Neural progenitor cell (in vitro differentiated cells): ENCODE measurements at regions not wholly inside any gene's neighbourhood (a gene's known extent, or its start where the extent isn't known, plus 50 kb on each side); places are given as distances from the start of the nearest gene placed in this dataset.

ENCODE experiments used
- DNase-seq: peaks from one replicate; pipeline ENCODE4 v3.0.0-alpha.2; 2016; ENCODE audit warnings: low spot score
- H2AFZ ChIP-seq: fragments of 200-600 bp; sonication (generic); replicated peaks from 2 replicates; pipeline ENCODE4 v1.6.1; 2016; ENCODE audit warnings: antibody characterized with exemption
- H3F3A ChIP-seq: fragments of 200-600 bp; sonication (generic); 2 replicates; pipeline ENCODE4 v1.6.1; 2016; ENCODE audit warnings: antibody characterized with exemption, low read depth
- H3K27ac ChIP-seq: fragments of 200-600 bp; sonication (generic); 2 replicates; pipeline ENCODE4 v1.5.1; 2016; ENCODE audit warnings: mild to moderate bottlenecking
- H3K27me3 ChIP-seq: fragments of 200-600 bp; sonication (generic); 2 replicates; pipeline ENCODE4 v1.6.1; 2016; ENCODE audit warnings: mild to moderate bottlenecking, moderate library complexity
- H3K36me3 ChIP-seq: fragments of 200-600 bp; sonication (generic); 2 replicates; pipeline ENCODE4 v1.5.1; 2016
- H3K4me1 ChIP-seq: fragments of 200-600 bp; sonication (generic); 2 replicates; pipeline ENCODE4 v1.6.1; 2016; ENCODE audit warnings: mixed run types
- H3K4me2 ChIP-seq: fragments of 200-600 bp; sonication (generic); 2 replicates; pipeline ENCODE4 v1.6.1; 2016
- H3K4me3 ChIP-seq: fragments of 200-600 bp; sonication (generic); 2 replicates; pipeline ENCODE4 v1.5.1; 2016
- H3K79me2 ChIP-seq: fragments of 200-600 bp; sonication (generic); 2 replicates; pipeline ENCODE4 v1.6.1; 2016; ENCODE audit warnings: low read depth
- H3K9ac ChIP-seq: fragments of 200-600 bp; sonication (generic); 2 replicates; pipeline ENCODE4 v1.6.1; 2016
- H3K9me3 ChIP-seq: fragments of 200-600 bp; sonication (generic); 2 replicates; pipeline ENCODE4 v1.5.1; 2016; ENCODE audit warnings: low read depth
- H4K20me1 ChIP-seq: fragments of 200-600 bp; sonication (generic); 2 replicates; pipeline ENCODE4 v1.6.1; 2016; ENCODE audit warnings: low read depth
- H3K27ac Mint-ChIP-seq: 3 replicates; pipeline ENCODE4 v1.8.0; 2021; ENCODE audit warnings: mixed read lengths
- H3K27me3 Mint-ChIP-seq: 2 replicates; pipeline ENCODE4 v1.8.0; 2022; ENCODE audit warnings: low read depth, mild to moderate bottlenecking, inconsistent platforms, moderate library complexity, mixed read lengths; ENCODE audit not compliant: insufficient read depth
- H3K36me3 Mint-ChIP-seq: 3 replicates; pipeline ENCODE4 v1.8.0; 2021; ENCODE audit warnings: mixed read lengths
- H3K4me1 Mint-ChIP-seq: 3 replicates; pipeline ENCODE4 v1.8.0; 2021; ENCODE audit warnings: mixed read lengths
- H3K4me3 Mint-ChIP-seq: 3 replicates; pipeline ENCODE4 v1.8.0; 2021; ENCODE audit warnings: mild to moderate bottlenecking, moderate library complexity, mixed read lengths
- H3K9me3 Mint-ChIP-seq: 3 replicates; pipeline ENCODE4 v1.8.0; 2020; ENCODE audit warnings: mixed read lengths
- EZH2 ChIP-seq: fragments of 200-600 bp; sonication (generic); IDR thresholded peaks from 2 replicates; pipeline ENCODE4 v1.6.1; 2017; ENCODE audit warnings: antibody characterized with exemption, mild to moderate bottlenecking, moderate library complexity
- EZH2phosphoT487 ChIP-seq: fragments of 200-600 bp; sonication (generic); IDR thresholded peaks from 2 replicates; pipeline ENCODE4 v1.6.1; 2017; ENCODE audit warnings: antibody characterized with exemption
- TF ChIP-seq, protein P1 (sequence below): fragments of 200-600 bp; sonication (generic); IDR thresholded peaks from 2 replicates; pipeline ENCODE4 v1.5.1; 2017; ENCODE audit warnings: antibody characterized with exemption, mild to moderate bottlenecking

GRCh38 chr10:107914450-107915214, 750.1 kb upstream of the SORCS1 start:
- Histone ChIP-seq H4K20me1 (no peaks in the 10 kb centered on the region), H3K36me3 (no peaks in the 10 kb centered on the region), H3K4me3 (peak overlapping the region; percentile 63), H3F3A (peaks cover 45% of the 10 kb centered on the region), H3K4me1 (peaks cover 60% of the 10 kb centered on the region), H3K9me3 (no peaks in the 10 kb centered on the region), H3K27me3 (no peaks in the 10 kb centered on the region), H3K27ac (peak overlapping the region; percentile 75), H3K9ac (peak overlapping the region; percentile 6), H2AFZ (peak overlapping the region; percentile 78), H3K4me2 (peak overlapping the region; percentile 90), H3K79me2 (peaks cover 17% of the 10 kb centered on the region)
- peak overlapping the region; percentile 37 for H3K27ac Mint-ChIP-seq
- H3K27me3 Mint-ChIP-seq: peaks cover 14% of the 10 kb centered on the region
- H3K36me3 Mint-ChIP-seq: peaks cover 2% of the 10 kb centered on the region
- peak; percentile 75 for DNase-seq
- TF ChIP-seq, protein P1, sequence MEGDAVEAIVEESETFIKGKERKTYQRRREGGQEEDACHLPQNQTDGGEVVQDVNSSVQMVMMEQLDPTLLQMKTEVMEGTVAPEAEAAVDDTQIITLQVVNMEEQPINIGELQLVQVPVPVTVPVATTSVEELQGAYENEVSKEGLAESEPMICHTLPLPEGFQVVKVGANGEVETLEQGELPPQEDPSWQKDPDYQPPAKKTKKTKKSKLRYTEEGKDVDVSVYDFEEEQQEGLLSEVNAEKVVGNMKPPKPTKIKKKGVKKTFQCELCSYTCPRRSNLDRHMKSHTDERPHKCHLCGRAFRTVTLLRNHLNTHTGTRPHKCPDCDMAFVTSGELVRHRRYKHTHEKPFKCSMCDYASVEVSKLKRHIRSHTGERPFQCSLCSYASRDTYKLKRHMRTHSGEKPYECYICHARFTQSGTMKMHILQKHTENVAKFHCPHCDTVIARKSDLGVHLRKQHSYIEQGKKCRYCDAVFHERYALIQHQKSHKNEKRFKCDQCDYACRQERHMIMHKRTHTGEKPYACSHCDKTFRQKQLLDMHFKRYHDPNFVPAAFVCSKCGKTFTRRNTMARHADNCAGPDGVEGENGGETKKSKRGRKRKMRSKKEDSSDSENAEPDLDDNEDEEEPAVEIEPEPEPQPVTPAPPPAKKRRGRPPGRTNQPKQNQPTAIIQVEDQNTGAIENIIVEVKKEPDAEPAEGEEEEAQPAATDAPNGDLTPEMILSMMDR: peak; percentile 18
- TF ChIP-seq EZH2 (no peak), EZH2phosphoT487 (peak; percentile 25)
- peaks cover 26% of the 10 kb centered on the region for H3K4me1 Mint-ChIP-seq
- peaks cover 14% of the 10 kb centered on the region for H3K9me3 Mint-ChIP-seq
- peak overlapping the region; percentile 89 for H3K4me3 Mint-ChIP-seq

GRCh38 chr10:107913317-107914294, 749.1 kb upstream of the SORCS1 start:
- Histone ChIP-seq H4K20me1 (no peaks in the 10 kb centered on the region), H2AFZ (peak overlapping the region; percentile 78), H3K4me2 (peak overlapping the region; percentile 90), H3F3A (peaks cover 45% of the 10 kb centered on the region), H3K79me2 (peaks cover 17% of the 10 kb centered on the region), H3K9ac (no peak overlapping the region), H3K27me3 (no peaks in the 10 kb centered on the region), H3K4me3 (peak overlapping the region; percentile 63), H3K9me3 (no peaks in the 10 kb centered on the region), H3K36me3 (no peaks in the 10 kb centered on the region), H3K27ac (peak overlapping the region; percentile 75), H3K4me1 (peaks cover 60% of the 10 kb centered on the region)
- peaks cover 9% of the 10 kb centered on the region for H3K27me3 Mint-ChIP-seq
- peaks cover 6% of the 10 kb centered on the region for H3K9me3 Mint-ChIP-seq
- H3K27ac Mint-ChIP-seq: peak overlapping the region; percentile 33
- peak overlapping the region; percentile 89 for H3K4me3 Mint-ChIP-seq
- peaks cover 26% of the 10 kb centered on the region for H3K4me1 Mint-ChIP-seq
- TF ChIP-seq EZH2phosphoT487 (no peak), EZH2 (no peak)
- TF ChIP-seq, protein P1: no peak
- H3K36me3 Mint-ChIP-seq: peaks cover 2% of the 10 kb centered on the region
- peak; percentile 55 for DNase-seq

- H3K27ac ChIP-seq: no peak overlapping the region
- H3K36me3 ChIP-seq: no peaks in the 10 kb centered on the region
- H3K27me3 ChIP-seq: no peaks in the 10 kb centered on the region
- no peak for TF ChIP-seq EZH2
- TF ChIP-seq EZH2phosphoT487: no peak
- TF ChIP-seq, protein P1: no peak
- peaks cover 35% of the 10 kb centered on the region for H3K4me1 ChIP-seq
- H3K27ac Mint-ChIP-seq: no peak overlapping the region
- H3F3A ChIP-seq: peaks cover 14% of the 10 kb centered on the region
- H3K4me3 ChIP-seq: no peak overlapping the region
- no peaks in the 10 kb centered on the region for H3K79me2 ChIP-seq
- no peaks in the 10 kb centered on the region for H3K9me3 ChIP-seq
- DNase-seq: no peak
- H3K4me1 Mint-ChIP-seq: peaks cover 3% of the 10 kb centered on the region
- H3K9me3 Mint-ChIP-seq: no peaks in the 10 kb centered on the region
- H4K20me1 ChIP-seq: no peaks in the 10 kb centered on the region
- no peak overlapping the region for H2AFZ ChIP-seq
- no peak overlapping the region for H3K9ac ChIP-seq
- peak overlapping the region; percentile 16 for H3K4me2 ChIP-seq
- no peaks in the 10 kb centered on the region for H3K36me3 Mint-ChIP-seq
- no peaks in the 10 kb centered on the region for H3K27me3 Mint-ChIP-seq
- no peak overlapping the region for H3K4me3 Mint-ChIP-seq
These were observed 736.6 kb upstream of the SORCS1 start for GRCh38 chr10:107901076-107901475.
